ENCODE measurements at regions not wholly inside any gene's neighbourhood (a gene's known extent, or its start where the extent isn't known, plus 50 kb on each side); places are given as distances from the start of the nearest gene placed in this dataset.

DNA sequence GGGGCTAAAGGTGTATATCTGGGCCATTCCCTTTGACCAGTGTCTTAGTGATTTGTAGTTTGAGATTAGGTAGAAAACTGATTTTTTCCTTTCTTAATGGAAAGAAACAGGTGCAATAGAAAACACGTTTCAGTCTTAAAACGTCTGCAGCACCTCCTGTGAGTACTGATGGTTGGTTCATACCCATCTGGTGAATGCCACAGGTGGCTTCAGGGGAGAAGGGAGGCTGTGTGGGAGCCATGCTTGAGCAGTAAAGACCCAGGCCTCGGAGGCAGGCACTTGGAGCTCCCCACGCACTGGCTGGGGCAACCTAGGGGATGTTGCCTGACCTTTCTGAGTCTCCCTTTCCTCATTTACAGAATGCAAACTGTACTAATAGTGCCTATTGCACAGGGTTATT lies 171.5 kb upstream of the GRB10 start:
- H3K9me3 ChIP-seq: no peaks in the 10 kb centered on the region
- intact Hi-C loops (cut with DNase I; ENCODE audit: low total_unique reads) (no loop called here), in situ Hi-C loops (cut with MboI; ENCODE audit: low sequenced_read_pairs in 4 of 4) (no loop called here)
- DNase-seq: no peak
- H3K36me3 ChIP-seq: no peaks in the 10 kb centered on the region
- TF ChIP-seq CTCF (IDR thresholded peaks at IDR 0.05 in 4 of 5, conservative IDR thresholded peaks at IDR 0.05 in 1 of 5) (no peak), POLR2A (IDR thresholded peaks at IDR 0.05) (no peak)
- peaks cover 0 to 23% of the 10 kb centered on the region in 2 donors for H3K4me1 ChIP-seq
- ATAC-seq: no peak
- no peaks in the 10 kb centered on the region for H3K27me3 ChIP-seq
- peak overlapping the region in 1 of 4 donors; percentile 8 for H3K27ac ChIP-seq
- no peak overlapping the region for H3K4me3 ChIP-seq

DNA sequence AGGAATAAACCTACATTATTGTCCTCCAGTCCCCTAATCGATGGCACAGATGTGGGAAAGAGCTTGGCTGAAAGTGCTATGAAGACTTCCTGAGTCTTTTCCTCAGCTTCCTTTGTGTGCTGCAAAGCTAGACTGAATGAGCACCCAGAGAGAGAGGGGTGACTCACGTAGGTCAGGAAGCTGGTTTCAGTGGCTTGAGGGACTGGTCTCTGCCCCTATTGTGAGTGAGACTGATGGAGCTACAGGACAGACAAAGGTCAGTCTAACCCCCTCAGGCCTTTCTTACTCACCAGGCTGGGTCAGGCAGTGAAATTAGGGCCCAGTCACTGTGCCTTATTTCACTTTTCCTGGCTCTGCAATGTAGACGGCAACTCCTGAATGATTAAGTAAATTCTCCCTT lies 171.1 kb upstream of the GRB10 start:
- DNase-seq (no peak), ATAC-seq (peak in 1 of 2 donors; percentile 19)
- Histone ChIP-seq H3K27me3 (no peaks in the 10 kb centered on the region), H3K4me3 (no peak overlapping the region), H3K4me1 (peaks cover 0 to 23% of the 10 kb centered on the region in 2 donors), H3K9me3 (no peaks in the 10 kb centered on the region), H3K27ac (peak overlapping the region in 3 of 4 donors; percentile 8 to 42 (median 22)), H3K36me3 (no peaks in the 10 kb centered on the region)
- in situ Hi-C loops (cut with MboI; ENCODE audit: low sequenced_read_pairs in 4 of 4) (no loop called here), intact Hi-C loops (cut with DNase I; ENCODE audit: low total_unique reads) (no loop called here)
- TF ChIP-seq POLR2A (IDR thresholded peaks at IDR 0.05) (no peak), CTCF (IDR thresholded peaks at IDR 0.05 in 4 of 5, conservative IDR thresholded peaks at IDR 0.05 in 1 of 5) (no peak)

DNA sequence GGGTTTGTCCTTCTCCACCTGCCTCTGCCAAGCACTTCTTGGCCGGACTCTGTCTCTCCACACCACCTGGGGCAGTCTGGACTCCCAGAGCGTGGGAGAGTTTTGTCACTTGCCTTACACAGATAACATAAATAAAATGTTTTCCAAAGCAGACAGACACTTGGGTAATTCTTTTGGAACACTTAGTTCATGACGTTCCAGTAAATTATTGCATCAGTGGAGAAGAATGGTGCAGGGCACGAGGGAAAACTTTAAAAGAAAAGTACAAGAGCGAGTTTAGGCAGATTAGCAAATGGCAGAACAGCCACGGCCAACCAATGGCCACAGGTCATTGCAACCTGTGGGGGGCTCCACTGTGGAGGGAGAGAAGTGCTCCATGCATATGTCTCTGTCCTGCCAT lies 170.6 kb upstream of the GRB10 start:
- Histone ChIP-seq H3K4me1 (peaks cover 0 to 23% of the 10 kb centered on the region in 2 donors), H3K36me3 (no peaks in the 10 kb centered on the region), H3K9me3 (no peaks in the 10 kb centered on the region), H3K4me3 (no peak overlapping the region), H3K27ac (peak overlapping the region in 3 of 4 donors; percentile 8 to 42 (median 36)), H3K27me3 (no peaks in the 10 kb centered on the region)
- intact Hi-C loops (cut with DNase I; ENCODE audit: low total_unique reads) (no loop called here), in situ Hi-C loops (cut with MboI; ENCODE audit: low sequenced_read_pairs in 4 of 4) (no loop called here)
- ATAC-seq (peak; percentile 62 to 70), DNase-seq (no peak)
- TF ChIP-seq POLR2A (IDR thresholded peaks at IDR 0.05) (no peak), CTCF (IDR thresholded peaks at IDR 0.05 in 4 of 5, conservative IDR thresholded peaks at IDR 0.05 in 1 of 5) (no peak)

- intact Hi-C loops (cut with DNase I; ENCODE audit: low total_unique reads) (no loop called here), in situ Hi-C loops (cut with MboI; ENCODE audit: low sequenced_read_pairs in 4 of 4) (no loop called here)
- Histone ChIP-seq H3K27me3 (no peaks in the 10 kb centered on the region), H3K36me3 (no peaks in the 10 kb centered on the region), H3K9me3 (no peaks in the 10 kb centered on the region), H3K4me1 (peaks cover 0 to 23% of the 10 kb centered on the region in 2 donors), H3K27ac (peak overlapping the region in 1 of 4 donors; percentile 36), H3K4me3 (no peak overlapping the region)
- TF ChIP-seq CTCF (IDR thresholded peaks at IDR 0.05 in 4 of 5, conservative IDR thresholded peaks at IDR 0.05 in 1 of 5) (no peak), POLR2A (IDR thresholded peaks at IDR 0.05) (no peak)
- DNase-seq (no peak), ATAC-seq (no peak)
Measured at GRCh38 chr7:50952544-50952943, 169.8 kb upstream of the GRB10 start.

GRCh38 chr7:50952120-50952519 lies 169.4 kb upstream of the GRB10 start:
- in situ Hi-C loops (cut with MboI; ENCODE audit: low sequenced_read_pairs in 4 of 4) (no loop called here), intact Hi-C loops (cut with DNase I; ENCODE audit: low total_unique reads) (no loop called here)
- H3K4me1 ChIP-seq: peaks cover 0 to 20% of the 10 kb centered on the region in 2 donors
- ATAC-seq (no peak), DNase-seq (no peak)
- no peak overlapping the region for H3K4me3 ChIP-seq
- TF ChIP-seq POLR2A (IDR thresholded peaks at IDR 0.05): no peak
- no peak for TF ChIP-seq CTCF (IDR thresholded peaks at IDR 0.05 in 4 of 5, conservative IDR thresholded peaks at IDR 0.05 in 1 of 5)
- no peaks in the 10 kb centered on the region for H3K9me3 ChIP-seq
- H3K27ac ChIP-seq: no peak overlapping the region
- no peaks in the 10 kb centered on the region for H3K36me3 ChIP-seq
- no peaks in the 10 kb centered on the region for H3K27me3 ChIP-seq

All from gastrocnemius medialis (tissue), 4 donors.